ENCODE measurements at regions not wholly inside any gene's neighbourhood (a gene's known extent, or its start where the extent isn't known, plus 50 kb on each side); places are given as distances from the start of the nearest gene placed in this dataset.

GRCh38 chr2:120428748-120429147, 82.8 kb downstream of the INHBB start:
- DNase-seq: no peak

- no peak for DNase-seq
Measured at GRCh38 chr2:120429586-120430500, 83.9 kb downstream of the INHBB start.

- DNase-seq: no peak
Measured at GRCh38 chr2:120430501-120430830, 84.5 kb downstream of the INHBB start.

GRCh38 chr2:120430957-120431356, 85.0 kb downstream of the INHBB start:
- DNase-seq: no peak

GRCh38 chr2:120431386-120432292, 85.7 kb downstream of the INHBB start:
- DNase-seq: no peak

GRCh38 chr2:120432293-120432975, 86.5 kb downstream of the INHBB start:
- no peak for DNase-seq

- DNase-seq: no peak
Measured at GRCh38 chr2:120432976-120433815, 87.3 kb downstream of the INHBB start.

GRCh38 chr2:120433816-120434290, 87.9 kb downstream of the INHBB start:
- no peak for DNase-seq

- DNase-seq: peak; percentile 18
Measured at GRCh38 chr2:120434492-120435308, 88.8 kb downstream of the INHBB start.

GRCh38 chr2:120435671-120436459, 89.9 kb downstream of the INHBB start:
- no peak for DNase-seq

GRCh38 chr2:120436460-120436739, 90.5 kb downstream of the INHBB start:
- no peak for DNase-seq

GRCh38 chr2:120436885-120437603, 91.1 kb downstream of the INHBB start:
- peak; percentile 17 for DNase-seq

- peak; percentile 11 for DNase-seq
Measured at GRCh38 chr2:120437604-120438000, 91.7 kb downstream of the INHBB start.

GRCh38 chr2:120438301-120439066, 92.5 kb downstream of the INHBB start:
- no peak for DNase-seq

GRCh38 chr2:120439067-120439368, 93.1 kb downstream of the INHBB start:
- no peak for DNase-seq

GRCh38 chr2:120439637-120440384, 93.9 kb downstream of the INHBB start:
- DNase-seq: no peak

- DNase-seq: no peak
Measured at GRCh38 chr2:120440521-120441350, 94.8 kb downstream of the INHBB start.

GRCh38 chr2:120441351-120441700, 95.4 kb downstream of the INHBB start:
- DNase-seq: no peak

Measured in right hindlimb (tissue), 1 donor.